Activated naive CD4-positive, alpha-beta T cell treated with Interleukin-2 at 50 U/mL for 16 hours (primary cell): ENCODE measurements at regions not wholly inside any gene's neighbourhood (a gene's known extent, or its start where the extent isn't known, plus 50 kb on each side); places are given as distances from the start of the nearest gene placed in this dataset.
"Not testable (repeated sequence)": the region's sequence is repeated elsewhere in the genome, so short reads cannot be mapped to it uniquely, and the experiment has no call there.

Experiments used
- DNase-seq: peaks from one replicate; pipeline ENCODE4 v3.0.0-alpha.2; 2020

GRCh38 chr11:115985896-115986295, 481.7 kb upstream of the CADM1 start:
- DNase-seq = no peak

DNA sequence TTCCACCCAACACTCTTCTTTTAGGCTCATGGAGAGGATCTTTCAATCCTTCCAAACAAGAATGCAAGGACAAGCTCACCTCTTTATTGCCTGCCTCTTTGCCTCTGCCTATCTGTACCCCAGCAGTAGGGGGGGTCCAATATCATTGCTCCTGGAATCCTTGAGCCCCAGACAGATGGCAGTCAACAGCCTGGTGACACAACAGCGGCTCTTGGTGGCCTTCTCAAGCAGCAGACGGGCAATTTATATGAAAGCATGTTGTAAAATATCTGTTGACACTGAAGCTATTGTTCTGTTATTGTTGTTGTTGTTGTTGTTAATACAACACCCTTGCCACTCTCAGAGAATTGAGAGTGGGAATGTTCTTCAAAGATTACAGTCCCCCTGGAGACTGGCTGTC, 480.0 kb upstream of the CADM1 start:
- DNase-seq = no peak

DNA sequence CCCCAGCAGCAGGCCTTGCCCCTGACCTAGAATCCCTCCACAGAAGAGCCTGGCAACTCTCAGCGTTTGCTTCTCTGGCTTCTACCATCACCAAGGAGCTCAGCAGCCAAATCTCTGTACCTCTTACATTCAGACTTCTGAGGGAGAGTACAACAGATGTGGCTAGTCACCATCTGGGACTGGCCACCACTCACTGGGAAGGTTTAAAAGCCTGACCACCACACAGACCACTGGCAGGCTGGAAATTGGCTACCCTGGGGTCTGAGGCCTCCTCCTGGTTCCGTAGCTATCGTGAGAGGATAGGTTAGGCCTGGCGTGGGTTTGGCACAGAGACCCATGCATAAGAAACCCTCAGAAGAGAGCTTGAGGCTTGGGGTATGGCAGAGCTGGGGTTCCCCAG, 478.5 kb upstream of the CADM1 start:
- DNase-seq = no peak

- DNase-seq = no peak
Measured at GRCh38 chr11:115981814-115982471, 477.7 kb upstream of the CADM1 start.

GRCh38 chr11:115981104-115981481, 476.9 kb upstream of the CADM1 start:
- no peak for DNase-seq

DNA sequence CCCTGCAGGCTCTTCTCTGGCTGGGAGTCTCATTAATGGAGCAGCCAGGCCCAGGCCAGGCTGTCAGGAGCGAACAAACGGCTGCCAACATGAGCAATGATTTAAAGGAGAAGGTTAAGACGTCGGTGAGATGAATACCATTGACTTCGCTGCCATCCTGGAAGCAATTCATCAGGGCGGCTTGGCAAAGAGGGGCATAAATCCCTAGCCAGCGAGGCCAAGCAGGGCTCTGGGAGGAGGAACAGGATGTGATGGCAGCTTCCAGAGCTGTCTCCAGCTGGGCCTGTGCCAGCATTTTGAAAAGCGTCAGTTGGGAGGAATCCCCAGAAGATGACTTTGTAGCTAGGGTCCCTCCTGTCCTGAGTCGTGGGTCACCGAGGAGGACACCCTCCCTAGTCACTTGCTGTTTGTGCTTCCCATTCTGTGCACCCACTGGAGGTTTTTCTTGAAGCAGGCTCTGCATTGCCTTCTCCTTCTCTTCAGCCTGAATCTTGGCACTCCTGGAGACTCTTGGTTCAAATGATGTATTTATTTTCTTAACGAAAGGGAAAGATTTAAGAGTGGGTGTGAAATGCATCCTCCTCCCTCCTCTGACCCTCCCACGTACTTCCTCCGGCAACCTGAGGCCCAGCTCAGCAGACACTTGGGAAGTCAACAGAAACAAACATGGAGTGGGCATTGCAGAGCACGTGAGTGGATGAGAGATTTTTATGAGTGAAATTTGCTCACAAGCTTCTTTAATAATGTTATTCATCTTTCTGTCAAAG, 476.3 kb upstream of the CADM1 start:
- no peak for DNase-seq

DNA sequence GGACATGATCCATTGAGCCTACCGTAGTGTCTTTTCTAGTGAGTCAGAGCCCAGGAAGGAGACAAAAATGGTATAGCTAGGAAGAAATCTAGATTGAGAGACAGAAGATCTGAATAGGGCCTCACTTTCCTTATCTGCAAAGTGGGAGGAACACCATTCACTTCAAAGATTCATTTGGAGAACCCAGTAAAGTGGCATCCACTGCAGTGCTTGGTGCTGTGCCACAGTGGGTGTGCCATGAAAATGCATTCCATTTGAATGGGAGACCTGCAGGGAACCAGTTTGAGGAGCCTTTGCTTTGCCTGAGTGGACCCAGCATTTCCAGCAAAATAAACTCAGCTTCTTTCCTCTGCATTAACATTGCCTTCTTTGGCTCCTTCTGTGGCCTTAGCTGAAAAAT, 470.5 kb upstream of the CADM1 start:
- no peak for DNase-seq

GRCh38 chr11:115967203-115967602, 463.0 kb upstream of the CADM1 start:
- not testable (repeated sequence) for DNase-seq

- DNase-seq = no peak
Measured at GRCh38 chr11:115965767-115966504, 461.7 kb upstream of the CADM1 start.

GRCh38 chr11:115964091-115964490, 459.9 kb upstream of the CADM1 start:
- DNase-seq = no peak

GRCh38 chr11:115963156-115963555, 458.9 kb upstream of the CADM1 start:
- no peak for DNase-seq

- no peak for DNase-seq
Measured at GRCh38 chr11:115961159-115962003, 457.2 kb upstream of the CADM1 start.

DNA sequence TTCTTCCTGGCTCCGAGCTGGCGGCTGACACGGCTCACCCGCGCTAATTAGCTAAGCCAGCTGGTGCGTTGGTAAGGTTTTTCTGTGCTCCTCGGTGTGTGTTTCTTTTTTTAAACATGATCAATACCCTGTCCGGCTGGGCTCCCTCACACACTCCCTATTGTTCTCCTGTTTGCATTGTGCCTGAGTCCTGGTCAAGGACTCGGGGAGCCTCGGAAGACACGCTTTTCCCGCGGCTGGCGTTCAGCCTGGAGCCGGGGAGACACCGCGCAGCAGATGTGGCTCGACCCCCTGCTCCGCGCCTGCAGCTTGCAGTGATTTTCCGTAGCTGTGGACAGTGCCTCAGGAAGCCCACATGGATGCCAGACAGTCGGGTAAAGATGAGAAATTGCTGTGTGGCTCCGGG, 454.9 kb upstream of the CADM1 start:
- DNase-seq = no peak

- no peak for DNase-seq
Measured at GRCh38 chr11:115958089-115959000, 454.1 kb upstream of the CADM1 start.

GRCh38 chr11:115955803-115956202, 451.6 kb upstream of the CADM1 start:
- DNase-seq = no peak

DNA sequence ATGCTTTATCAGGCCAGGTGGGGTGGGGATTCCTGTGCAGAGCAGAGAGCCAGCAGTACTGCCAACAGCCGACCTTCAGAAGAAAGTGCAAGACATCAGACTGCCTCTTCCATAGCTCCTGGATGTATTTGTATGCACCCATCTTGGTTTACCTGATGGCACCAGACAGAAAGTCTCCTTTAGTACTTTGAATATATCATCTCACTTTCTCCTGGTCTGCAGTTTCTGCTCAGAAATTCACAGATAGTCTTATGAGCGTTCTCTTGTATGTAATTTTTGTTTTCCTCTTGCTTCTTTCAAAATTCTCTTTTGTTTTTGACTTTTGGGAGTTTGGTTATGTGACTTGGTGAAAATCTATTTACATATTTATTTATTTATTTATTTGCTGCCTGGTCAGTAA, 446.4 kb upstream of the CADM1 start:
- no peak for DNase-seq

DNA sequence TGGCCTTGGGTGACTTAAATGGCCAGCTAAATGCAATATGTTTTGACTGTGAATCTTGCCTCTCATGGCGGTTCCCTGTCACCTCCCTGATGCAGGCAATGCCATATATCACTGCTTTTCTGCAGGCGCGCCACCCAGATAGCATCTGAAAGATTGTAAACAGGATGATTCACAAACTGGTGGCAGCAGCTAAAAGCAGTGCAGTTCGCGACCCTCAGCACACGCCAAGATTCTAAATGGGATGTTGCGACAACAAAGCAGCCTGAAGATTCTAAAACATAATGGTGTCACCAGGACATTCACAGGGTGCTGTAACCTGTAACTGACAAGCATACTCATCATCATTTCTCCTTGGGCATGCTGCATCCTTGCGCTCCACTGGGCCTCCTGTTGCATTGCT, 440.4 kb upstream of the CADM1 start:
- no peak for DNase-seq

DNA sequence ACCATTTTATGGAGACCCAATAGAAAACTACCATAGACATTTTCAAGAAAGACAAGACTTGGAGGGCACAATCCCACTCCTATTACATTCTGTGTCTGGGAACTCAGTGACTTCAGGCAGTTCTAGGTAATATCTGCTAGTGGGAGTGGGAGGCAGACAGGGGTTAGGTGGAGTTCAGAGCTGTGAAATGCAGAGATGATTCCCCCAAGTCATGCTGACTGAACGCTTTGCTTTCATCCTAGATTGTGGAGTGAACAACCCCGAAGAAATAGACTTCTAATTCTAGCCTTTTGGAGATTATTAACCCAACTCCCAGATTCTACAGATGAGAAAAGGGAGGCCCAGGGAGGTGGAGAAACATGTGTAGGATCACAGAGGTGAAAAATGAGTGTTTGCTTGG, 437.8 kb upstream of the CADM1 start:
- DNase-seq = no peak

DNA sequence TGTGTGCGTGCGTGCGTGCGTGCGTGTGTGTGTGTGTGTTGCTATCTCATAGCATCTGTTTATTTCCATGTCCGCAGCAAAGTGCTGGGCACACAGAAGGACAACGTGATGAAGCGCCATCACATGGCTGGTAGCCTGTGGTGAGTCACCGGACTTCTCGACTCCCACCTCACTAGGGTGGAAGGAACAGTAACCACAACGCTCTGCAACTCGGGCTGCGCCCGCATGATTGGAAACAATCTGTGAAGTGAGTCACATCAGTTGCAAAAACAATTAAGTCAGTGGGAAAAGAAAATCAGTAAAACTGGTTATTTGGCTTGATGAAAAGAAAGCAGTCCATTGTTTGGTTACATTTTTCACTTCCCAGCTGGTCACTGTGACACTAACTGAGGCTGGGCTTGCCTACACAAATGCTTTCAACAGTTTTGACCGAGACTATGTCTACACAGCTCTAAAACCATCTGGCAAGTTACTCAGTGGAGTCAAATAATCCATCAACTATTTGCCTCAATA, 437.3 kb upstream of the CADM1 start:
- no peak for DNase-seq

DNA sequence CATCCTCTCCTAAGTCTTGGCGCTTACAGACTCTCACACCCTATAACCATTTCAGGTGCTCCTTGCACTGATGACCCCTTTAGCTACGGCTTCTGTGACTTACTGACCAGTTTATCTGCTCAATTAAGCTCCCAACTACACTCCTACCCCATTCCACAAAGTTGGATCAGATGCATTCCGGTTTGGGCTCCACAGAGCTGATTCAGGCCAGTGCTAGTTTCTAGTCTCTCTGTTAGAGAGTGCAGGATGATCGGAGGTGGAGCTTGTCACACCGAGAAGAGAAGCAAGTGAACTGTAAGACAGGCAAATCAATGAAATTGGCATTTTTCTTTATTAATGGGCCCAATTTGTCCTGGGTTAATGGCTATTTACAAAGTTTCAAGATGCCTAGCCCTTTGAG, 436.8 kb upstream of the CADM1 start:
- no peak for DNase-seq

- no peak for DNase-seq
Measured at GRCh38 chr11:115939731-115940421, 435.7 kb upstream of the CADM1 start.
